Esophagus squamous epithelium (tissue), 4 donors: ENCODE measurements at regions not wholly inside any gene's neighbourhood (a gene's known extent, or its start where the extent isn't known, plus 50 kb on each side); places are given as distances from the start of the nearest gene placed in this dataset.

Experiments used
- CTCF ChIP-seq, 6 experiments: fragments of 450-650 bp in 4 of 6; fragments of 200-600 bp in 2 of 6; sonication (generic) in 2 of 6; IDR thresholded peaks; one replicate each; pipeline ENCODE4 v1.5.1; 2016 to 2019; ENCODE audit warnings: antibody characterized with exemption in 6 of 6, mild to moderate bottlenecking in 4 of 6, moderate library complexity in 4 of 6
- POLR2A ChIP-seq, 4 donors: fragments of 450-650 bp; IDR thresholded peaks; one replicate each; pipeline ENCODE4 v1.6.1; 2017; ENCODE audit warnings: antibody characterized with exemption in 4 of 4, mild to moderate bottlenecking in 4 of 4, moderate library complexity in 3 of 4

- TF ChIP-seq CTCF (IDR thresholded peaks at IDR 0.05) (no peak), POLR2A (IDR thresholded peaks at IDR 0.05) (no peak)
Observed at GRCh38 chr18:24588440-24588839, 128.0 kb downstream of the HRH4 start.
